Spleen (tissue), 7 donors: ENCODE measurements at regions not wholly inside any gene's neighbourhood (a gene's known extent, or its start where the extent isn't known, plus 50 kb on each side); places are given as distances from the start of the nearest gene placed in this dataset.

Source experiments
- POLR2A ChIP-seq, 3 donors: fragments of 450-650 bp; IDR thresholded peaks; one replicate each; pipeline ENCODE4 v1.5.1; 2017; ENCODE audit warnings: antibody characterized with exemption in 3 of 3, mild to moderate bottlenecking in 1 of 3
- TF ChIP-seq, protein P1 (sequence below), 11 experiments: fragments of 200-600 bp in 7 of 11; fragments of 450-650 bp in 4 of 11; sonication (generic) in 4 of 11; IDR thresholded peaks in 8 of 11; conservative IDR thresholded peaks in 3 of 11; 1 replicate in 7 of 11; 2 replicates in 4 of 11; pipeline versions ENCODE4 v1.4.0 to v1.8.0; 2016 to 2021; ENCODE audit warnings: antibody characterized with exemption in 11 of 11, inconsistent platforms in 4 of 11, mild to moderate bottlenecking in 1 of 11
- donor health status: DM: no; HTN: no; CAD: no; lungs with moderate emphysema.
- donor health status: DM: no; HTN: no; CAD: no.
- donor health status: DM: no; HTN: no; CAD: no.

DNA sequence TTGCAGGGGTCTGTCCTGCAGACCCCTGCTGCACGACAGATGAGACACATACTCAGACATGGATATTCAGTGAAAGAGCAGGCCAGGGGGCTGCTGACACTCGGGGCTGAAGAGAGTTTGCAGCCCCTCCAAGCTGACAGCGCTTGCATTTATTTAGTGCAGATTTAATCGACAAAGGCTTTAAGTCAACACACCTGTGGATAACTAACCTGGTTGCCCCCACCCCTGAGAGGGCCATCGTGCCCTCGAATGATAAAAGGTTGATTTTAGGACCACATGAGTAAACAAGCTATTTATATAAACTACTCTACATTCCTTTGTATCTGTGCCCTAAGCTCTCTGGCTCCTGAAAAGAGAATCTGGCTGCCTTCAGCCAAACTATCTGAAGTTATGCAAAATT lies 708.2 kb upstream of the LRRN3 start:
- TF ChIP-seq, protein P1, sequence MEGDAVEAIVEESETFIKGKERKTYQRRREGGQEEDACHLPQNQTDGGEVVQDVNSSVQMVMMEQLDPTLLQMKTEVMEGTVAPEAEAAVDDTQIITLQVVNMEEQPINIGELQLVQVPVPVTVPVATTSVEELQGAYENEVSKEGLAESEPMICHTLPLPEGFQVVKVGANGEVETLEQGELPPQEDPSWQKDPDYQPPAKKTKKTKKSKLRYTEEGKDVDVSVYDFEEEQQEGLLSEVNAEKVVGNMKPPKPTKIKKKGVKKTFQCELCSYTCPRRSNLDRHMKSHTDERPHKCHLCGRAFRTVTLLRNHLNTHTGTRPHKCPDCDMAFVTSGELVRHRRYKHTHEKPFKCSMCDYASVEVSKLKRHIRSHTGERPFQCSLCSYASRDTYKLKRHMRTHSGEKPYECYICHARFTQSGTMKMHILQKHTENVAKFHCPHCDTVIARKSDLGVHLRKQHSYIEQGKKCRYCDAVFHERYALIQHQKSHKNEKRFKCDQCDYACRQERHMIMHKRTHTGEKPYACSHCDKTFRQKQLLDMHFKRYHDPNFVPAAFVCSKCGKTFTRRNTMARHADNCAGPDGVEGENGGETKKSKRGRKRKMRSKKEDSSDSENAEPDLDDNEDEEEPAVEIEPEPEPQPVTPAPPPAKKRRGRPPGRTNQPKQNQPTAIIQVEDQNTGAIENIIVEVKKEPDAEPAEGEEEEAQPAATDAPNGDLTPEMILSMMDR (IDR thresholded peaks at IDR 0.05 in 8 of 11, conservative IDR thresholded peaks at IDR 0.05 in 3 of 11), result no peak
- no peak for TF ChIP-seq POLR2A (IDR thresholded peaks at IDR 0.05)
